HG03025 (cell line): ENCODE measurements at regions not wholly inside any gene's neighbourhood (a gene's known extent, or its start where the extent isn't known, plus 50 kb on each side); places are given as distances from the start of the nearest gene placed in this dataset.
A peak's percentile ranks its signal among the peaks of the same experiment; 100 is the strongest.
"Not testable (repeated sequence)": the region's sequence is repeated elsewhere in the genome, so short reads cannot be mapped to it uniquely, and the experiment has no call there.

Experiments used
- ATAC-seq: cut with Tn5 transposase; IDR thresholded peaks from one replicate; pipeline ENCODE4 v1.9.1; 2021; ENCODE audit warnings: mild to moderate bottlenecking, moderate library complexity; ENCODE audit not compliant: unreplicated experiment, low FRiP score

DNA sequence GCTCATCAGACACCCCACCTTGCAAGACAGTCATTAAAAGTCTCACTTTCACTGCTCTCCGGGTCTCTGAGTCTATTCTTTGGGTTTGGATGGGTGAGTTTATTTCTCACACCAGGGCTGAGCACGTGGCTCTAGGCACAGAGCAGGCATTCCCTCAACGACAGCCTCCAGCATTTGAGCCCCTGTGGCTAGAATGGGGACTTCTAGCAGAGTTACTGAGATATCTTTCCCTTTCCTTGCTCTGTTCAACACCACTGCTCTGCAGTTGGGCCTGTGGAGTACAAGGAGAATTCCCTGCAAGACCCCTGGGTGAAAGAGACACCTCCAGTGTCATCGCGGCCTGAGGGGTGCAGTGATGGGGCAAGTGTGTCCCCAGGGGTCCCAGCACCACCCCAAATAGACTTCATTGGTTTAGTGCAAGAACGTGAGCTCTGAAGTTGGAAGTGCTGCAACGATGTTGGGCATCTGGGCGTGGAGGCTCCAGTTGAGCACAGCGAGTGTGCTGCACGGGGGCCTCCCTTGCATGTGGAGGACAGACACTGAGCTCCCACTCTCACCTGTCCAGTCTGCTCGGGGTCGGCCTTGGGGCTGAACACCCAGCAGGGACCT lies 184.1 kb upstream of the HS6ST1 start:
- ATAC-seq, result no peak

DNA sequence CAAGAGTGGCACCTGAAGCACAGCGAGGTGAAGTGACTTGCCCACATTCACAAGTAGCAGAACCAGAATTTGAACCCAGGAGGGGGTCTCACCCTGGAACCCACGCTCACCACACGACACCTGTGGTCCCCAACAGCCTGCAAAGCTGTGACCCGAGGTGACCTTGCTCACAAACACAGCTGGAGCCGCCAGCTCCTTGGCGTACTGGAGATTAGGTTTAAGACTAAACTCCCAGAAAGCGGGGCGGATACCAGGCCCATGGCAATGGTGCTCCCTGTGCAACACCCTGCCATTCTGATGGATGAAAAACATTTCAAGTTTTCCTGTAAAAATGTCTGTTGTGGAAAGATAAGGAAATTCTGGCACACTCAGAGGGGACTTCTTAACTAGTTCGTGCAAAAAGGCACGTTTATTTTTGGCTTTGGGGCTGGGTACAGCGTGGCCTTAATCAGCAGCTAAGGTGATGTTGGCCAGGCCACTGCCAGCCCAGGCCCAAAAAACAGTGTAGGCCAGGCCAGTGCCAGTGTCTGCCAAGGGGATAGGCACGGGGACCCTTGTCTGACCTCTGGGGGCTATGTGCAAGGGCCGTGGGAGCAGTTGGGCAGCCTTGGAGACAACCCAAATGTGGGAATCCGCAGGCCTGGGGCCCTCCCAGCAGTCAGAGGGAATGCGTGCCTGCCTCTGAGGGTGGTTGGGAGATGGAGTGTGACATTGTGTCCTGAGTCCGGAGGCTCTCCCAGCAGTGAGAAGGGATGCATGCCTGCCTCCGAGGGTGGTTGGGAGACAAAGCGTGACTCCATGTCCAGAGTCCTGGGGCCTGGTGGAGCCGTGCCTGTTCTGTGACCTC lies 185.0 kb upstream of the HS6ST1 start:
- no peak for ATAC-seq

- no peak for ATAC-seq
Observed at GRCh38 chr2:128504246-128505149, 185.8 kb upstream of the HS6ST1 start.

DNA sequence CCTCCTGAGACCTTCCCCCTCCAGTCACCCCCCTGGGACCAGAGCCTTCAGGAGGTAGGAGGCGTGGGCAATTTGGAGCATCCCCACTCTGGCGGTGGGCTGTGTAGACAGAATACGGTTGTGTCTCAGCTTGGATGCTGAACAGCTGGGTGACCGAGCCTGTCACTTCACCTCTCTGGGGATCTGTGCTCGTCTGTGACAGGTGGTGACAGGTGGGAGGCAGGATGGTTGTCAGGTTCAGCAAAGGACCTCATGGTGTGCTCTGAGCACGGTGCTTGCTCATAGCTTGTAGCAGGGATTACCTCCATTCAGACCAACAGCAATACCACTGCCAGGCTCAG lies 186.5 kb upstream of the HS6ST1 start:
- ATAC-seq, result no peak

GRCh38 chr2:128505575-128506526 lies 187.2 kb upstream of the HS6ST1 start:
- ATAC-seq, result no peak

DNA sequence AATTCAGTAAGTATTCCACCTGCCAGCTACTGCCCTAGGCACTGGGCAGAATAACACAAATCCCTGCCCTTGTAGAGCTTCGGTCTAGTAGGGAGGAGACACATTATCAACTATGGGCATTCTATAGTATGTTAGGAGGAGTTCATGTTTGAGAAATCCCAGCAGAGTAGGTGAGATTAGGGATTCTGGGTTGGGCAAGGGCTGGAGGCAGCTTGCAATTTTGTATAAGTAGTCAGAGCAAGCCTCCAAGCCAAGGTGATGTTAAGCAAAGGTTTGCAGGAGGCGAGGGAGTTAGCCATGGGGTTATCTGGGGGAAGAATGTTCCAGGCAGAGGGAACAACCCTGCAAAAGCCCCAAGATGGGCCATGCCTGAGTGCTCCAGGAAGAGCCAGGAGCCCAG lies 187.9 kb upstream of the HS6ST1 start:
- no peak for ATAC-seq

DNA sequence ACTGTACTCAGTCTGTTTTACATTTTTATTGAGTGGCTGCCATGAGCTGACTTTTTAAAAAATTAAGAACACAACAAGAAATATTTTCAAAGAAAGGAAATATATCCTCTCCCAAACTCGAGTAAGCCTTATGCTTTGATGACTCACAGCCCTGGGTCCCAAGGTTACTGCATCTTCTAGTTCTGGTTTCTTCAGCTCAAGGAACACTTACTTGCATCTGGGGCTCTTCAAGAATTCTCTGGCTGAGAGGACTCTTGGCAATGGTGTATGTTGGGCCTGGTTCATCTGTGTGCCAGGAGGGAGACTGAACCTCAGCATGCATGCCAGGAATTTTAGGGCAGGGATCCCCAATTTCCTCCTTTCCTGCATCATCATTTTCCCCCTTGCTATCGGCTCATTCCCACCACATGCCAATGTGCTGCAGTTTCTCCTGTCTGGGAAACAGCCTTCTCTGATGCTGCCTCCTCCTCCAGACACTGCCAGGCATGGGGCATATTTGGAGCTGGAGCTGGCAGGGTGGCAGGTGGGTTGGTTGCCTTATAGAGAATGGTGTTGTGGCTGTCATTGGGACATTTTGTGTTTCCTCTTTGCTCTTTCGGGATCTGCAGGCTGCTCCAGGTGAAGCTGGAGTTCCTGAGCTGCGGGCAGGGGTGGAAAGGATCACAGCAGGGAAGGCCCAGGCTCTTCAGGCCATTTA lies 192.2 kb upstream of the HS6ST1 start:
- ATAC-seq, result no peak

DNA sequence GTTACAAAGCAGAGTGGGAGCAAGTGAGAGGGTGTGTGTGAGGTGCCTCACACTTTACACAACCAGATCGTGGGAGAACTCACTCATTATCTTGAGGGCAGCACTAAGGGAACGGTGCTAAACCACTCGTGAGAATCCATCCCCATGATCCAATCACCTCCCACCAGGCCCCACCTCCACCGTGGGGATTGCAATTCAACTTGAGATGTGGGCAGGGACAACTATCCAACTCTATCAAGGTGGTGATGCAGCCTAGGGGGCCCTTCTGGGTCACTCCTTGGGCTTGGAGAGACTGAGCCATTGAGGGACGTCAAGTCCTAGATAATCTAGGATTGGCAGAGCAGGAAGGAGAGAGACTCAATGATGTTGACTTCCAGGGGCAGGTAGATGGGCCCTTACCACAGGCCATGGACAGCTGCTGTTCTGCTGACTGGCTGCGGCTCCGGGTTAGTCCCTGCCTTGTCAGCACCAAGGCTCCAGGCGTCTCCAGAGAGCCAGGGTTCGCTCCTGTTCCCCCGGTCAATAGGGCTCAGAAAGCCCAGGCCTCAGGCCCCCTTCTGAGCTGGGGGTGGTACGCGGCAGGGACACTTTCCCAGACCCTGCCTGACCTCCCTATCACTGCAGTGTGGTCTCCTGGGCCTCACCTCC lies 193.2 kb upstream of the HS6ST1 start:
- ATAC-seq, result no peak

DNA sequence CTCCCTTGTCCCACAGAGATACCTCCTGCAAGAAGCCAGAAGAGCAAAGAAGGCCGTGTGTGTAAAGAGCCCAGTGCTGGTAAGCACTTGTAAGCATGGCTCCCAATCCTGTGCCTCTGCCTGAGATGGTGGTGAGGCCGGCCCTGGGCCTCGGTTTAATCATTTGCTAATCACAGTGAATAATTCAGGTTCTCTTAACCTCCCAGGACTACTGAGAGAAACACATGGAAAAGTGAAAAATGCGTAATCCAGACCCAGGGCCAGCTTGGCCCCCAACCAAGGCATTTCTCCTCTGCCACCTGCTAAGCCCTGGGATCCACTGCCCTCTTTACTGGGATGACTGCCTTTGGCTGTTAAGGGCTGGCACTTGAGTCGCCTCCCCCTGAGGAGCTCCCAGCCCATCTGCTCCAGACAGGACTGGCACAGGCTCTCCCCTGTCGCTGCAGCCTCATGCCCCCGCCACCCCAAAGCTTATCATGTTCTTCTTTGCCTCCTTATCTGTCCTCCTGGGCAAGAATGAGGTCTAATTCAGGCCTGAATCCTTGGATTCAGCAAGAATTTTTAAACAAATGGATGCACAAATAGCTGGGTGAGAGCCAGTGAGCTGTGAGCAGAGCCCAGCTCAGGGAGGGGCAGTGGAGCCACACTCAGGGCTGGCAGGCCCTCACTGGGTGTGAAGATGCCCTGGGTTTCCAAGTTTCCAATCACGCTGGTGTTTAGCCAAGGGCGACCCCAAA lies 193.9 kb upstream of the HS6ST1 start:
- no peak for ATAC-seq

GRCh38 chr2:128513116-128513960 lies 194.7 kb upstream of the HS6ST1 start:
- ATAC-seq, result no peak

DNA sequence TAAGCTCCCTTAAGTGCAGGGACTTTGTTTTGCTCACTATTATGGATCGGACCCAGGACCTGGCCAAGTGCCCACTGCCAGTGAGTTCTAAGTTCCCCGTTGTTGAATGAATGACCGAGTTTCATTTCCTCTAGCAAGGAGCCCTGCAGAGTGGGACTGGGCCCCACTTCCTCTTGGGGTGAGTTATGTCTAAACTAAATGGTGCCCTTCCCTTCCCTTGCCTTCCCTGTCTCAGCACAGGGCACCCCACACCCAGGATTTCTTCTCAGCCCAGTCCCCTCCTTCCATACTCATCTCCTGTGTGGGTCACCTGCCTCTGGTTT lies 195.3 kb upstream of the HS6ST1 start:
- peak; percentile 73 for ATAC-seq

DNA sequence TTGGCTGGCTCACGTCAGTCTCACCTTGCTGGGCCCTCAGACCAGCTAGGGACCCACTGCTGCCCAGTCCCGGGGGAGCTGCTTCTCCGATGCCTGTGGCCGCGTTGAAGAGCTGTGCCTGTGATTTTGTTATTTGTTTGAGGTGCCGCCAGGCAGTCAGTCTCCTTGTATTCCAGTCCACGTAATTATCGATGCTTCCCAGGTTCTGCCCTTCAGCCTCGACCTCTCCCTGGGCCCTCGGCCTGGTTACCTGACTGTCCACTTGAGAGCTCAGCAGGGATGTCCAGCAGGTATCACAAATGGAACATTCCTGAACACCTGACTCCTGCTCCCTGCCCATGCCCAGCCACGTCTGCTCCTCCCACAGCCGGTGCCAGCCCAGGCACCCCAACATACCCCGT lies 195.9 kb upstream of the HS6ST1 start:
- ATAC-seq, result no peak

- ATAC-seq, result no peak
Observed at GRCh38 chr2:128516938-128517337, 198.3 kb upstream of the HS6ST1 start.

GRCh38 chr2:128519028-128519427 lies 200.4 kb upstream of the HS6ST1 start:
- ATAC-seq, result not testable (repeated sequence)

GRCh38 chr2:128519517-128520215 lies 201.0 kb upstream of the HS6ST1 start:
- no peak for ATAC-seq

DNA sequence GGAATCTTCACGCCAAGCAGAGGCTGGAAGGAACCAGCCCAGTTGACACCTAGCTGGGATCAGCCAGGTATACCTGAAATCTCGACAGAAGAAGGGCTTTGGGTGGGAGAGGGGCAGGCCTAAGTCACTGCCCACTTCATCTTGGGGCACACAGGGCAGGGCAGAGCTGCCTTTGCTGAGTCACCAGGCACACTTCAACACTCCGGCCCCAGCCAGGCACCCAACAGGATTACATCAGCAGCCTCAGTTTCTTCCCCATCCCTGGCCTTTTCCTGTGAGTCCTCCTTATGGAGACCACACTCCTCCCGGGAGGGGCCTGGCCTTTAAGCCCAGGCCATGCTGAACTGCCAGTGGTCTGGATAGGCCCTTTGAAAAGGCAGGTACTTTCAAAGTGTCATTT lies 201.7 kb upstream of the HS6ST1 start:
- ATAC-seq, result no peak

DNA sequence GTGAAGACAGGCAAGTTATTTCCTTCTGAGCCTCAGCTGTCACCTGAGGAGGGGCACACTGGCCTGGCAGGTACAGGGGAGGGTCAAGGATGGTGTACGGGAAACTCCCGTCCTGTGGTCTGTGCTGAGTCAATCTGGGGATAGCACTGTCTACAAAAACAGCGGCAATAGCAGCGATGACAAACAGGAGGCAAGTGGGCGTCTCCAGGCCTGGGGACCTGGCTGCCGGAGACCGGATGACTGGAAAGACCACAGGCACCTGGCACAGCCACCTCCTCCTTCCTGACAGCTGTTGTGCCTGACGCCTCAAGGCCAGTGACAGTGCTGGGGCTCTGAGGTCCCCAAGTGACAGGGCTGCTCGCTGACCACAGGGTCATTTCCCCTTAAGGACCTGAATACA lies 202.1 kb upstream of the HS6ST1 start:
- ATAC-seq, result peak; percentile 70
